Colonic mucosa (tissue), 4 donors: ENCODE measurements at regions not wholly inside any gene's neighbourhood (a gene's known extent, or its start where the extent isn't known, plus 50 kb on each side); places are given as distances from the start of the nearest gene placed in this dataset.

Experiments used
- DNase-seq: peaks from one replicate; pipeline ENCODE4 v3.0.0-alpha.2; 2020
- H3K27ac ChIP-seq: fragments of 200-600 bp; one replicate; pipeline ENCODE4 v1.8.0; 2021
- H3K27me3 ChIP-seq: fragments of 200-600 bp; one replicate; pipeline ENCODE4 v1.8.0; 2021
- H3K36me3 ChIP-seq: fragments of 200-600 bp; one replicate; pipeline ENCODE4 v1.8.0; 2021
- H3K4me1 ChIP-seq: fragments of 200-600 bp; one replicate; pipeline ENCODE4 v1.8.0; 2021; ENCODE audit warnings: mild to moderate bottlenecking
- H3K4me3 ChIP-seq: fragments of 200-600 bp; one replicate; pipeline ENCODE4 v1.8.0; 2021
- H3K9ac ChIP-seq, 2 donors: one replicate each; pipeline ENCODE4 v1.7.0; 2013; ENCODE audit warnings: control low read depth in 2 of 2, low read depth in 2 of 2, low read length in 2 of 2
- H3K9me3 ChIP-seq: fragments of 200-600 bp; one replicate; pipeline ENCODE4 v1.8.0; 2021
- intact Hi-C: fragments of 100-400 bp; cut with DNase I; formaldehyde crosslinking; loops from one replicate; pipeline ENCODE4 v1.14.1; 2022
- TF ChIP-seq, protein P1 (sequence below): fragments of 200-600 bp; IDR thresholded peaks from one replicate; pipeline ENCODE4 v1.8.0; 2022; ENCODE audit warnings: antibody characterized with exemption, mild to moderate bottlenecking
- donor health status: healthy.
- donor health status: DM: no; HTN: no; CAD: no.
- donor health status: DM: no; HTN: no; CAD: no.

DNA sequence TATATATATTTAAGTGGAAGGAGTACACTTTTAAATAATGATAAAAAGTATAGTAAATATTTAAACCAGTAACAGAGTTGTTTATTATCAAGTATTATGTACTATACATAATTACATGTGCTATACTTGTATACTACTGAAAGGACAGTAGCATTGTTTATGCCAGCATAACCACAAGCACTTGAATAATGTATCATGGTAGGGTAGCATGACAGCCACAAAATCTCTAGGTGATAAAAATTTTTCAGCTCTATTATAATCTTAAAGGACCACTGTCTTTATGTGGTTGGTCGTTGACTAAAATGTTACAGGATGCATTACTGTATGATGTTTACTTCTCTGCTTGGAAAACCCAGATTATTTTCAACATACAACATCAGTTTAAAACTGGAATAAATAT, 349.2 kb downstream of the CASP12 start:
- no peak for DNase-seq
- intact Hi-C loops, result no loop called here
- no peaks in the 10 kb centered on the region for H3K9me3 ChIP-seq

DNA sequence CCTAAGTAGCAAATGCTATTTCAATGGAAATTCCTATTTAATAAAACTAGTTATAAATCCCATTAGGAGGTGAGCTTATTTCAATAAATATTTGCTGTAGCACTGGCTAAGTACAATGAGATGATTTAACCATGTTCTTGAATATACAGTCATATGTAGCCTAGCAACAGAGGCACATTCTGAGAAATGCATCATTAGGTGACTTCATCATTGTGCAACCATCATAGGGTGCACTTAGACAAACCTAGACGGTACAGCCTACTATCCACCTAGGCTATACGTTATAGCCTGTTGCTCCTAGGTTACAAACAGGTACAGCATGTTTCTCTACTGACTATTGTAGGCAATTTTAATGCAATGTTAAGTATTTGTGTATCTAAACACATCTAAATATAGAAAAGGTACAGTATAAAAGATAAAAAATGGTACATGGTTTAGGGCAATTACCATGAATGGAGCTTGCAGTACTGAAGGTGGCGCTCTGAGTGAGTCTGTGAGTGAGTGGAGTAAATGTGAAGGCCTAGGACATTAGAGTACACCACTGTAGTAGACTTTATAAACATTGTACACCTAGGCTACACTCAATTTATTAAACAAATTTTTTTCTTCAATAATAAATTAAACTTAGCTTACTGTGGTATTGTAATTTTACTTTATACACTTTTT, 350.1 kb downstream of the CASP12 start:
- no peaks in the 10 kb centered on the region for H3K27me3 ChIP-seq
- H3K27ac ChIP-seq, result no peak overlapping the region
- intact Hi-C loops, result no loop called here
- H3K4me1 ChIP-seq, result no peaks in the 10 kb centered on the region
- no peak overlapping the region for H3K4me3 ChIP-seq
- H3K36me3 ChIP-seq, result no peaks in the 10 kb centered on the region
- TF ChIP-seq, protein P1, sequence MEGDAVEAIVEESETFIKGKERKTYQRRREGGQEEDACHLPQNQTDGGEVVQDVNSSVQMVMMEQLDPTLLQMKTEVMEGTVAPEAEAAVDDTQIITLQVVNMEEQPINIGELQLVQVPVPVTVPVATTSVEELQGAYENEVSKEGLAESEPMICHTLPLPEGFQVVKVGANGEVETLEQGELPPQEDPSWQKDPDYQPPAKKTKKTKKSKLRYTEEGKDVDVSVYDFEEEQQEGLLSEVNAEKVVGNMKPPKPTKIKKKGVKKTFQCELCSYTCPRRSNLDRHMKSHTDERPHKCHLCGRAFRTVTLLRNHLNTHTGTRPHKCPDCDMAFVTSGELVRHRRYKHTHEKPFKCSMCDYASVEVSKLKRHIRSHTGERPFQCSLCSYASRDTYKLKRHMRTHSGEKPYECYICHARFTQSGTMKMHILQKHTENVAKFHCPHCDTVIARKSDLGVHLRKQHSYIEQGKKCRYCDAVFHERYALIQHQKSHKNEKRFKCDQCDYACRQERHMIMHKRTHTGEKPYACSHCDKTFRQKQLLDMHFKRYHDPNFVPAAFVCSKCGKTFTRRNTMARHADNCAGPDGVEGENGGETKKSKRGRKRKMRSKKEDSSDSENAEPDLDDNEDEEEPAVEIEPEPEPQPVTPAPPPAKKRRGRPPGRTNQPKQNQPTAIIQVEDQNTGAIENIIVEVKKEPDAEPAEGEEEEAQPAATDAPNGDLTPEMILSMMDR, result no peak
- H3K9me3 ChIP-seq, result no peaks in the 10 kb centered on the region
- no peak overlapping the region for H3K9ac ChIP-seq
- no peak for DNase-seq

More for the DNA sequence above, 349.2 kb downstream of the CASP12 start:
- no peaks in the 10 kb centered on the region for H3K27me3 ChIP-seq
- H3K27ac ChIP-seq, result no peak overlapping the region
- no peak overlapping the region for H3K9ac ChIP-seq
- H3K36me3 ChIP-seq, result no peaks in the 10 kb centered on the region
- H3K4me3 ChIP-seq, result no peak overlapping the region
- no peaks in the 10 kb centered on the region for H3K4me1 ChIP-seq
- TF ChIP-seq, protein P1, result no peak

DNA sequence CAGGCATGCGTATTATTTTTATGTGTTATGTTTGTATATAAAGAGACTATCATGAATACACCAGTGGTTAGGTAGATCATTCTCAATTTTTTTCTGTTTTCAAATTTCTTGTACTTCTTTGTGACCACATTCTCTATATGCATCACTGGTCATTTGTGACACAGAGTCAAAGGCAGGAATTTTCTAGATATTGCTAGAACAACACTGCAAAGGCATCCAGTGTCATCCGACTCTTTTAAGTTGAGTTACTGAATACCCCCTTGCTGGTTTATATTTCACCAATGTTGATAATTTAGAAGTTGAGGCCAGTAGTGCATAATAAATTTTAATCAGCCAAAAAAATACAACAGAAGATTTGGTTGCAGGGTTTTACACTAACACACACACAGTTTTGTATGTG, 351.8 kb downstream of the CASP12 start:
- no peak for DNase-seq
- H3K4me1 ChIP-seq, result no peaks in the 10 kb centered on the region
- no peaks in the 10 kb centered on the region for H3K36me3 ChIP-seq
- H3K27me3 ChIP-seq, result no peaks in the 10 kb centered on the region
- no peak overlapping the region for H3K27ac ChIP-seq
- intact Hi-C loops, result no loop called here
- no peaks in the 10 kb centered on the region for H3K9me3 ChIP-seq
- H3K9ac ChIP-seq, result no peak overlapping the region
- TF ChIP-seq, protein P1, result no peak
- H3K4me3 ChIP-seq, result no peak overlapping the region

- H3K9me3 ChIP-seq, result no peaks in the 10 kb centered on the region
- no peak for DNase-seq
- TF ChIP-seq, protein P1, result no peak
- intact Hi-C loops, result no loop called here
- no peaks in the 10 kb centered on the region for H3K4me1 ChIP-seq
- H3K4me3 ChIP-seq, result no peak overlapping the region
- no peaks in the 10 kb centered on the region for H3K27me3 ChIP-seq
- no peaks in the 10 kb centered on the region for H3K36me3 ChIP-seq
- H3K9ac ChIP-seq, result no peak overlapping the region
- no peak overlapping the region for H3K27ac ChIP-seq
Measured at GRCh38 chr11:104541701-104542100, 356.6 kb downstream of the CASP12 start.

- no peaks in the 10 kb centered on the region for H3K36me3 ChIP-seq
- no peaks in the 10 kb centered on the region for H3K4me1 ChIP-seq
- H3K4me3 ChIP-seq, result no peak overlapping the region
- TF ChIP-seq, protein P1, result no peak
- DNase-seq, result no peak
- intact Hi-C loops, result no loop called here
- H3K9me3 ChIP-seq, result no peaks in the 10 kb centered on the region
- no peaks in the 10 kb centered on the region for H3K27me3 ChIP-seq
- no peak overlapping the region for H3K9ac ChIP-seq
- no peak overlapping the region for H3K27ac ChIP-seq
Measured at GRCh38 chr11:104538313-104538712, 359.9 kb downstream of the CASP12 start.
